ENCODE measurements at regions not wholly inside any gene's neighbourhood (a gene's known extent, or its start where the extent isn't known, plus 50 kb on each side); places are given as distances from the start of the nearest gene placed in this dataset.

GRCh38 chr15:70273808-70274207 is 176.1 kb upstream of the TLE3 start:
- no peaks in the 10 kb centered on the region for H3K27me3 ChIP-seq (ENCODE audit: control insufficient read depth, insufficient read depth, low read length)
- TF ChIP-seq, protein P1, sequence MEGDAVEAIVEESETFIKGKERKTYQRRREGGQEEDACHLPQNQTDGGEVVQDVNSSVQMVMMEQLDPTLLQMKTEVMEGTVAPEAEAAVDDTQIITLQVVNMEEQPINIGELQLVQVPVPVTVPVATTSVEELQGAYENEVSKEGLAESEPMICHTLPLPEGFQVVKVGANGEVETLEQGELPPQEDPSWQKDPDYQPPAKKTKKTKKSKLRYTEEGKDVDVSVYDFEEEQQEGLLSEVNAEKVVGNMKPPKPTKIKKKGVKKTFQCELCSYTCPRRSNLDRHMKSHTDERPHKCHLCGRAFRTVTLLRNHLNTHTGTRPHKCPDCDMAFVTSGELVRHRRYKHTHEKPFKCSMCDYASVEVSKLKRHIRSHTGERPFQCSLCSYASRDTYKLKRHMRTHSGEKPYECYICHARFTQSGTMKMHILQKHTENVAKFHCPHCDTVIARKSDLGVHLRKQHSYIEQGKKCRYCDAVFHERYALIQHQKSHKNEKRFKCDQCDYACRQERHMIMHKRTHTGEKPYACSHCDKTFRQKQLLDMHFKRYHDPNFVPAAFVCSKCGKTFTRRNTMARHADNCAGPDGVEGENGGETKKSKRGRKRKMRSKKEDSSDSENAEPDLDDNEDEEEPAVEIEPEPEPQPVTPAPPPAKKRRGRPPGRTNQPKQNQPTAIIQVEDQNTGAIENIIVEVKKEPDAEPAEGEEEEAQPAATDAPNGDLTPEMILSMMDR (IDR thresholded peaks at IDR 0.05; ENCODE audit: insufficient read depth, low read length, poor library complexity, severe bottlenecking) = no peak
- no peak for DNase-seq (ENCODE audit: low read depth)
- H3K4me3 ChIP-seq (ENCODE audit: low read depth, low read length) = no peak overlapping the region
- no peaks in the 10 kb centered on the region for H3K36me3 ChIP-seq (ENCODE audit: control insufficient read depth, insufficient read depth, low read length)

- TF ChIP-seq, protein P1 (IDR thresholded peaks at IDR 0.05; ENCODE audit: insufficient read depth, low read length, poor library complexity, severe bottlenecking) = no peak
- Histone ChIP-seq H3K4me3 (ENCODE audit: low read depth, low read length) (no peak overlapping the region), H3K36me3 (ENCODE audit: control insufficient read depth, insufficient read depth, low read length) (no peaks in the 10 kb centered on the region), H3K27me3 (ENCODE audit: control insufficient read depth, insufficient read depth, low read length) (no peaks in the 10 kb centered on the region)
- no peak for DNase-seq (ENCODE audit: low read depth)
Measured at GRCh38 chr15:70272565-70273355, 175.0 kb upstream of the TLE3 start.

GRCh38 chr15:70271422-70272088 is 173.8 kb upstream of the TLE3 start:
- TF ChIP-seq, protein P1 (IDR thresholded peaks at IDR 0.05; ENCODE audit: insufficient read depth, low read length, poor library complexity, severe bottlenecking) = no peak
- Histone ChIP-seq H3K36me3 (ENCODE audit: control insufficient read depth, insufficient read depth, low read length) (no peaks in the 10 kb centered on the region), H3K4me3 (ENCODE audit: low read depth, low read length) (no peak overlapping the region), H3K27me3 (ENCODE audit: control insufficient read depth, insufficient read depth, low read length) (no peaks in the 10 kb centered on the region)
- DNase-seq (ENCODE audit: low read depth) = peak; percentile 96

DNA sequence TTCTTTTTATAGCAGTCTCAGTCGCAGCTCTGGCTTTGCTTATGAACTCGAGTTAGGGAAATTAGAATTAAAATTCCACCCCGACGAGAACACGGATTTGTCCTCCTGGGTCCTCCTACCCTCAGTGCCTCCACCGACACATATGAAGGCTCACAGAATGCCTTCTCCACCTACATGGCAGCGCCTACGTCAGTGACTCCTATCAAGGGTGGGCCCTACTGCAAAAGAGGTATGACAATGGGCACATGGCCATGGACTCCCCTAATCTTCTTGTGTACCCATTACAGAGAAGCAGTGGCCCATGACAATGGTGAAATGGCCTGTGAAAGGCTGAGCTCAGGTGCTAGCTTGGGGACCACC is 173.0 kb upstream of the TLE3 start:
- TF ChIP-seq, protein P1 (IDR thresholded peaks at IDR 0.05; ENCODE audit: insufficient read depth, low read length, poor library complexity, severe bottlenecking) = no peak

DNA sequence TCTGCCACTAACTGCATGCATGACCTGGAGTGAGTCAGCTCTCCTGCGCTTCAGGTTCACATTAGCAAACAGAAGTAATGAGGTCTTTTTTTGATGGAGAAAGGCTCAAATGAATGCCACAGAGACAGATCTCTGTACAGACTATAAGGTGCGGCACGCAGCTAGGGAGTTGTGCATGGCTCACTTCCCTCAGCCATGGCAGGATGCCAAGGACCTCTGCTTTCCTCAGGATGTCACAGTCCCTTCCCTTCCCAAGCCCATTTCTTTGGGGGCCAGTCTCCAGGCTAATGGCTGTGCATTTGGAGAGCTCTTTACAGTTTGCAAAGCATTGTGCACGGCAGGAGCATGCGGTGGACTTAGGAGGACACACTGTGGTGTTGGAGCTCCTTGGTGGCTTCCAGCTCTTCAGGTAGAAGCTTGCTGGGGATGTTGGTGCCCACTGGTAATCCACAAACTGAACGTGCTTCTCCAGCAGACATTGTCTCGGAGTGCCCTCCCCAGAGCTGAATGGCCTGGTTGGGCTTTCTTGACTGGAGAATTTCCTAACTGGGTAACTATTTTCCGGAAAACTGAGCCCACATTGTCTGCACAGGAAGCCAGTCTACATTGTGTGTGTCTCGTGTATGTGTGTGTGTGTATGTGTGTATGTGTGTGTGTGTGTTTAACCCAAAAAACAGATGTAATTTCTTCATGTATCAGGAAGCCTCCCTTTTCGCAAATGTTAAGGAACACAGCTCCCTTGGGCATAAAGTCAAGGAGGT is 172.5 kb upstream of the TLE3 start:
- no peak for DNase-seq (ENCODE audit: low read depth)
- TF ChIP-seq, protein P1 (IDR thresholded peaks at IDR 0.05; ENCODE audit: insufficient read depth, low read length, poor library complexity, severe bottlenecking) = no peak
- Histone ChIP-seq H3K36me3 (ENCODE audit: control insufficient read depth, insufficient read depth, low read length) (no peaks in the 10 kb centered on the region), H3K27me3 (ENCODE audit: control insufficient read depth, insufficient read depth, low read length) (no peaks in the 10 kb centered on the region), H3K4me3 (ENCODE audit: low read depth, low read length) (no peak overlapping the region)

More for the DNA sequence above, 173.0 kb upstream of the TLE3 start:
- Histone ChIP-seq H3K4me3 (ENCODE audit: low read depth, low read length) (no peak overlapping the region), H3K27me3 (ENCODE audit: control insufficient read depth, insufficient read depth, low read length) (no peaks in the 10 kb centered on the region), H3K36me3 (ENCODE audit: control insufficient read depth, insufficient read depth, low read length) (no peaks in the 10 kb centered on the region)
- DNase-seq (ENCODE audit: low read depth) = no peak
